ENCODE measurements at regions not wholly inside any gene's neighbourhood (a gene's known extent, or its start where the extent isn't known, plus 50 kb on each side); places are given as distances from the start of the nearest gene placed in this dataset.

DNA sequence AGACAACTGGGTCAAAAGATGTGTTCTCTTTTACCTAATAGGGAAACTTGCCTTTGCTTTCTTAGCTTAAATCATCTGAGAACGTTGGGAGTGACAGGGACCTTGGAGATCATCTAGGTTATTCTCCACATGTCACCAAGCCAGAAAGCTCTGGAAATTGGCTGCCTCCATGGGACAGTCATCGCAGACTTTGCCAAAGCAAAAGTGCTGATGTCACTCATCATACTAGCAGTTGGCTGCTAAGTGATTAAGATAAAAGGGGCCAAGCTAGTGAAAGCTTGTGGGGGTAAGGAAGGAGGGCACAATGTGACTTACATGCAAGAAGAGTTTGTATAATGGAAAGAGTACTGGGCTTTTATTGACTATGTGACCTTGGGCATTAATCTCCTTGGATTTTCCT is 198.0 kb upstream of the PFN2 start:
- TF ChIP-seq, protein P1, sequence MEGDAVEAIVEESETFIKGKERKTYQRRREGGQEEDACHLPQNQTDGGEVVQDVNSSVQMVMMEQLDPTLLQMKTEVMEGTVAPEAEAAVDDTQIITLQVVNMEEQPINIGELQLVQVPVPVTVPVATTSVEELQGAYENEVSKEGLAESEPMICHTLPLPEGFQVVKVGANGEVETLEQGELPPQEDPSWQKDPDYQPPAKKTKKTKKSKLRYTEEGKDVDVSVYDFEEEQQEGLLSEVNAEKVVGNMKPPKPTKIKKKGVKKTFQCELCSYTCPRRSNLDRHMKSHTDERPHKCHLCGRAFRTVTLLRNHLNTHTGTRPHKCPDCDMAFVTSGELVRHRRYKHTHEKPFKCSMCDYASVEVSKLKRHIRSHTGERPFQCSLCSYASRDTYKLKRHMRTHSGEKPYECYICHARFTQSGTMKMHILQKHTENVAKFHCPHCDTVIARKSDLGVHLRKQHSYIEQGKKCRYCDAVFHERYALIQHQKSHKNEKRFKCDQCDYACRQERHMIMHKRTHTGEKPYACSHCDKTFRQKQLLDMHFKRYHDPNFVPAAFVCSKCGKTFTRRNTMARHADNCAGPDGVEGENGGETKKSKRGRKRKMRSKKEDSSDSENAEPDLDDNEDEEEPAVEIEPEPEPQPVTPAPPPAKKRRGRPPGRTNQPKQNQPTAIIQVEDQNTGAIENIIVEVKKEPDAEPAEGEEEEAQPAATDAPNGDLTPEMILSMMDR (IDR thresholded peaks at IDR 0.05; ENCODE audit: low read length): no peak
- TF ChIP-seq EZH2phosphoT487 (IDR thresholded peaks at IDR 0.05; ENCODE audit: low read length): no peak
- TF ChIP-seq EZH2 (optimal IDR thresholded peaks at IDR 0.05; ENCODE audit: low read depth, low read length): no peak
